Left lung (tissue), 4 donors: ENCODE measurements at regions not wholly inside any gene's neighbourhood (a gene's known extent, or its start where the extent isn't known, plus 50 kb on each side); places are given as distances from the start of the nearest gene placed in this dataset.

Source experiments
- ATAC-seq: fragments of 200-7000 bp; cut with Tn5 transposase; one replicate; pipeline ENCODE4 v1.9.1; 2020; ENCODE audit warnings: moderate library complexity
- DNase-seq, 4 donors: peaks; one replicate each; pipeline ENCODE4 v3.0.0-alpha.2; 2013 to 2020
- H3K27ac ChIP-seq, 2 donors: fragments of 200-600 bp; sonication (generic) in 1 of 2; one replicate each; pipeline versions ENCODE4 v1.5.0 to v1.8.0; 2020 to 2021
- H3K27me3 ChIP-seq, 2 donors: fragments of 200-600 bp; sonication (generic) in 1 of 2; one replicate each; pipeline versions ENCODE4 v1.5.0 to v1.8.0; 2020 to 2021
- H3K36me3 ChIP-seq, 2 donors: fragments of 200-600 bp; sonication (generic) in 1 of 2; one replicate each; pipeline versions ENCODE4 v1.5.0 to v1.8.0; 2020 to 2021
- H3K4me1 ChIP-seq, 2 donors: fragments of 200-600 bp; one replicate each; pipeline ENCODE4 v1.8.0; 2021
- H3K4me3 ChIP-seq, 2 donors: fragments of 200-600 bp; sonication (generic) in 1 of 2; one replicate each; pipeline versions ENCODE4 v1.5.0 to v1.8.0; 2020 to 2021; ENCODE audit warnings: mild to moderate bottlenecking in 1 of 2
- H3K9me3 ChIP-seq, 2 donors: fragments of 200-600 bp; sonication (generic) in 1 of 2; one replicate each; pipeline versions ENCODE4 v1.5.0 to v1.8.0; 2020 to 2021
- CTCF ChIP-seq, 2 donors: fragments of 200-600 bp; sonication (generic) in 1 of 2; IDR thresholded peaks; one replicate each; pipeline versions ENCODE4 v1.5.0 to v1.8.0; 2021; ENCODE audit warnings: antibody characterized with exemption in 2 of 2
- intact Hi-C, 2 donors: fragments of 100-400 bp; cut with DNase I; formaldehyde crosslinking; loops; one replicate each; pipeline versions ENCODE4 v1.11.2 to v1.14.2; 2022
- donor health status: DM: no; HTN: yes; CAD: no.
- donor health status: DM: no; HTN: no; CAD: no.

- no peak overlapping the region for H3K4me3 ChIP-seq
- H3K9me3 ChIP-seq: no peaks in the 10 kb centered on the region
- peaks cover 0 to 9% of the 10 kb centered on the region in 2 donors for H3K27me3 ChIP-seq
- intact Hi-C loops: no loop called here
- H3K4me1 ChIP-seq: no peaks in the 10 kb centered on the region
- no peak for TF ChIP-seq CTCF (IDR thresholded peaks at IDR 0.05)
- H3K36me3 ChIP-seq: no peaks in the 10 kb centered on the region
- H3K27ac ChIP-seq: no peak overlapping the region
- DNase-seq (no peak), ATAC-seq (no peak)
Observed at GRCh38 chr9:88892724-88893123, 98.5 kb upstream of the S1PR3 start.

GRCh38 chr9:88897081-88897480, 94.2 kb upstream of the S1PR3 start:
- intact Hi-C loops: no loop called here
- no peak for TF ChIP-seq CTCF (IDR thresholded peaks at IDR 0.05)
- Histone ChIP-seq H3K36me3 (no peaks in the 10 kb centered on the region), H3K4me1 (no peaks in the 10 kb centered on the region), H3K9me3 (no peaks in the 10 kb centered on the region), H3K4me3 (no peak overlapping the region), H3K27ac (no peak overlapping the region), H3K27me3 (peaks cover 0 to 9% of the 10 kb centered on the region in 2 donors)
- no peak for ATAC-seq
- DNase-seq: no peak

GRCh38 chr9:88898039-88898720, 93.1 kb upstream of the S1PR3 start:
- Histone ChIP-seq H3K4me1 (no peaks in the 10 kb centered on the region), H3K4me3 (no peak overlapping the region), H3K36me3 (no peaks in the 10 kb centered on the region), H3K27me3 (peaks cover 0 to 2% of the 10 kb centered on the region in 2 donors), H3K27ac (no peak overlapping the region), H3K9me3 (no peaks in the 10 kb centered on the region)
- DNase-seq (no peak), ATAC-seq (no peak)
- intact Hi-C loops: no loop called here
- TF ChIP-seq CTCF (IDR thresholded peaks at IDR 0.05): no peak

GRCh38 chr9:88905506-88905905, 85.8 kb upstream of the S1PR3 start:
- H3K4me1 ChIP-seq: no peaks in the 10 kb centered on the region
- TF ChIP-seq CTCF (IDR thresholded peaks at IDR 0.05): no peak
- no peak overlapping the region for H3K4me3 ChIP-seq
- H3K9me3 ChIP-seq: no peaks in the 10 kb centered on the region
- no peaks in the 10 kb centered on the region for H3K36me3 ChIP-seq
- ATAC-seq (no peak), DNase-seq (no peak)
- intact Hi-C loops: no loop called here
- no peak overlapping the region for H3K27ac ChIP-seq
- peaks cover 0 to 14% of the 10 kb centered on the region in 2 donors for H3K27me3 ChIP-seq

- ATAC-seq: no peak
Observed at GRCh38 chr9:88915916-88916315, 75.4 kb upstream of the S1PR3 start.

More at GRCh38 chr9:88915916-88916315, 75.4 kb upstream of the S1PR3 start:
- TF ChIP-seq CTCF (IDR thresholded peaks at IDR 0.05): no peak
- Histone ChIP-seq H3K9me3 (peaks cover 0 to 10% of the 10 kb centered on the region in 2 donors), H3K36me3 (no peaks in the 10 kb centered on the region), H3K27me3 (no peaks in the 10 kb centered on the region), H3K4me1 (no peaks in the 10 kb centered on the region), H3K4me3 (no peak overlapping the region), H3K27ac (no peak overlapping the region)
- DNase-seq: no peak
- intact Hi-C loops: no loop called here
